Mesothelial cell of epicardium (in vitro differentiated cells): ENCODE measurements at regions not wholly inside any gene's neighbourhood (a gene's known extent, or its start where the extent isn't known, plus 50 kb on each side); places are given as distances from the start of the nearest gene placed in this dataset.

Experiments used
- DNase-seq, 2 experiments: peaks; one replicate each; pipeline ENCODE4 v3.0.0; 2021; ENCODE audit warnings: low spot score in 2 of 2; ENCODE audit not compliant: unreplicated experiment in 2 of 2
- H3K27ac Mint-ChIP-seq: 2 replicates; pipeline ENCODE4 v1.8.0; 2021; ENCODE audit warnings: mixed read lengths
- H3K27me3 Mint-ChIP-seq: 2 replicates; pipeline ENCODE4 v1.8.0; 2021; ENCODE audit warnings: low read depth, mixed read lengths
- H3K36me3 Mint-ChIP-seq: 2 replicates; pipeline ENCODE4 v1.8.0; 2021; ENCODE audit warnings: mixed read lengths
- H3K4me1 Mint-ChIP-seq: 2 replicates; pipeline ENCODE4 v1.8.0; 2021; ENCODE audit warnings: mixed read lengths
- H3K4me3 Mint-ChIP-seq: 2 replicates; pipeline ENCODE4 v1.8.0; 2021; ENCODE audit warnings: mild to moderate bottlenecking, moderate library complexity, mixed read lengths
- H3K9me3 Mint-ChIP-seq: 2 replicates; pipeline ENCODE4 v1.8.0; 2021; ENCODE audit warnings: mixed read lengths
- TF ChIP-seq, protein P1 (sequence below): fragments of 200-600 bp; sonication (generic); IDR thresholded peaks from one replicate; pipeline ENCODE4 v1.5.0; 2021; ENCODE audit warnings: antibody characterized with exemption; ENCODE audit not compliant: unreplicated experiment

DNA sequence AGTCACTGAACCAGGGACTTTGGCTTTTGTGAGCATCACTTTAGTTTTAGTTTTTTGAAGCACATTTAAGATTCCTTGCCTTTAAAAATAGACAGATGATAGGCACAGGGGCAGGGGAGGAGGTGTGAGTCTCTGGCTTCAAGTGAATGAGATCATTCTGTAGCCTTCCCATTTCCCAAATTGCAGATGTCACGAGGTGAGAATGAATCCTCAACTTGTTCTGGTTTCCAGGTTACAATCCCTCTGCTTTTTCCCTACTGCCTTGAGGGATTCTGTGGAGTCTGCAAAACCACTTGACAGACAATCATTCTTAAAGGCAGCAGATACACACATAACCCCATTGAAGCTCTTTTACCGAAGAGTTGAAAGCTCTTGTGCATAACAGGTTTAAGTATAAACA is 332.4 kb downstream of the DMAC1 start:
- Mint-ChIP-seq H3K36me3 (no peaks in the 10 kb centered on the region), H3K27ac (no peak overlapping the region), H3K4me1 (no peaks in the 10 kb centered on the region), H3K9me3 (no peaks in the 10 kb centered on the region), H3K27me3 (peaks cover 13% of the 10 kb centered on the region), H3K4me3 (no peak overlapping the region)
- TF ChIP-seq, protein P1, sequence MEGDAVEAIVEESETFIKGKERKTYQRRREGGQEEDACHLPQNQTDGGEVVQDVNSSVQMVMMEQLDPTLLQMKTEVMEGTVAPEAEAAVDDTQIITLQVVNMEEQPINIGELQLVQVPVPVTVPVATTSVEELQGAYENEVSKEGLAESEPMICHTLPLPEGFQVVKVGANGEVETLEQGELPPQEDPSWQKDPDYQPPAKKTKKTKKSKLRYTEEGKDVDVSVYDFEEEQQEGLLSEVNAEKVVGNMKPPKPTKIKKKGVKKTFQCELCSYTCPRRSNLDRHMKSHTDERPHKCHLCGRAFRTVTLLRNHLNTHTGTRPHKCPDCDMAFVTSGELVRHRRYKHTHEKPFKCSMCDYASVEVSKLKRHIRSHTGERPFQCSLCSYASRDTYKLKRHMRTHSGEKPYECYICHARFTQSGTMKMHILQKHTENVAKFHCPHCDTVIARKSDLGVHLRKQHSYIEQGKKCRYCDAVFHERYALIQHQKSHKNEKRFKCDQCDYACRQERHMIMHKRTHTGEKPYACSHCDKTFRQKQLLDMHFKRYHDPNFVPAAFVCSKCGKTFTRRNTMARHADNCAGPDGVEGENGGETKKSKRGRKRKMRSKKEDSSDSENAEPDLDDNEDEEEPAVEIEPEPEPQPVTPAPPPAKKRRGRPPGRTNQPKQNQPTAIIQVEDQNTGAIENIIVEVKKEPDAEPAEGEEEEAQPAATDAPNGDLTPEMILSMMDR = no peak
- DNase-seq = no peak

DNA sequence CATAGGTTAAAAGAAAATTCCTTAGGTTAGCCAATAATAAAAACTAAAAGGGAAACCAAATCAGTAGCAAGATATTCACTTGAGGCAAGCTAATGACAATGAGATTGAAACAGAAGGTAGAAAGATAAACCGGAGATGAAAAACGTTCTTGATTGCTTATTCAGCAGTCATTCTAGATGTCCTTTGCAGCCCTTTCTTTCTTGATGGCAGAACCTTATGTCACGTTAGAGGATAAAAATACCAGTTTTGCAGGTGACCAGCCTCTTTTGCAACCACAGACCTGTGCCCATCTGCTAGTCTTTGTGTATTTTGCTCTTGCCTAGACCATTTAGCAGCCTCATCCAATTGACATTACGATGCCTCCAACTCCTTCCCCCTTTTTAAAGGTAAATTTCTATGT is 337.8 kb downstream of the DMAC1 start:
- peaks cover 8% of the 10 kb centered on the region for H3K9me3 Mint-ChIP-seq
- DNase-seq = no peak
- H3K4me1 Mint-ChIP-seq = peaks cover 8% of the 10 kb centered on the region
- H3K36me3 Mint-ChIP-seq = no peaks in the 10 kb centered on the region
- peaks cover 12% of the 10 kb centered on the region for H3K27me3 Mint-ChIP-seq
- no peak overlapping the region for H3K27ac Mint-ChIP-seq
- H3K4me3 Mint-ChIP-seq = no peak overlapping the region
- TF ChIP-seq, protein P1 = no peak

DNA sequence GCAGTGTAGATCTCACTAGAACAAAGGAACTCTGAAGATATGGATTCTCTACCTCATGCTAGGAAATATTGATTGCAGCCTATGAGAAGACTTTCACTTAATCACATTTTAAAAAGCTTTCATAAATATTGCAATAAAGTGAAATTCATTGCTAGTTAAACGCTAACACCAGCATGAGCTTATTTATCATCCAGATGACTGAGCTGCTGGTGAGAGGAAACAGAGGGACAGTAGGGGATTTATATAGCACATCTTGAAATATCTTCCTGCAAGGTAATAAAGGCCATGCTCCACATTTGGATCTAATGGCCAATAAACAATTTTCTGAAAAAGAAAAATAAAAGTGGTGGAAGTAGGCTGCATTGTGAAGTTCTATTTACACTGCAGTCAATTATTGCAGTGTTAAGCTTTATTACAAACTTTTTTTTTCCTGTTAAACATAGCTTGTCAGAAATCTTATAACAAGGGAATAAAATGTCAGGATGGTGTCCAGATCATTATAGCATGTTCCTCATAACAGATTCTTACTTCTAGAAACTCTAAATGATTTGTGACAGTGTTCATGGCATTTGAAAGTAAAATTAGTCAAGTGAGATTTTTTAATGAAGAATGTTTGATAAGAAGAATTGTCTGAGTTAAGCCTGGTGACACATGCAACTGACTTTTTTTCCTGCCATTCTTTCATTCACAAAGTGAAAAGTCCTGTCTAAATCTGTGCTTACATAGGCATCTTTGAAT is 342.6 kb downstream of the DMAC1 start:
- no peaks in the 10 kb centered on the region for H3K27me3 Mint-ChIP-seq
- H3K36me3 Mint-ChIP-seq = no peaks in the 10 kb centered on the region
- TF ChIP-seq, protein P1 = no peak
- no peak overlapping the region for H3K4me3 Mint-ChIP-seq
- H3K4me1 Mint-ChIP-seq = peaks cover 21% of the 10 kb centered on the region
- peaks cover 14% of the 10 kb centered on the region for H3K9me3 Mint-ChIP-seq
- DNase-seq = no peak
- no peak overlapping the region for H3K27ac Mint-ChIP-seq

DNA sequence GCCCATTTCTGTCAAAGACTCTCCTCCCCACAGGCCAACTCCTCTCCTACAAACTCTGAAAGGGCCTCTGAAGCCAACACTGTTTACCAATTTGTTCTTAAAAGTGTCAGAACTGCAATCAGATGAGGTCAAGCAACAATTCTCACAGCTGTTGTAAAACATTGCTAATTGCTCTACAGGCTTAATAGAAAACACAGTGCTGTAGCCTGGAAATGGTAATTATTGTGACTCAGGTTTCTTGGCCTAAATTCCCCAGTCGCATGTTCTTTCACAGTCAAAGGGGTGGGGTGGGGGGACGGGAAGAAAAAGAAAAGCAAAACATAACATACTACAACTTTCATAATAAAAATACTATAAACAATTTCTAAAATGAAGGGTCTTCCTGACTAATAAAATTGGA is 343.2 kb downstream of the DMAC1 start:
- Mint-ChIP-seq H3K36me3 (no peaks in the 10 kb centered on the region), H3K9me3 (peaks cover 16% of the 10 kb centered on the region), H3K27me3 (no peaks in the 10 kb centered on the region), H3K4me3 (no peak overlapping the region), H3K4me1 (peaks cover 21% of the 10 kb centered on the region), H3K27ac (no peak overlapping the region)
- TF ChIP-seq, protein P1 = no peak
- DNase-seq = no peak

DNA sequence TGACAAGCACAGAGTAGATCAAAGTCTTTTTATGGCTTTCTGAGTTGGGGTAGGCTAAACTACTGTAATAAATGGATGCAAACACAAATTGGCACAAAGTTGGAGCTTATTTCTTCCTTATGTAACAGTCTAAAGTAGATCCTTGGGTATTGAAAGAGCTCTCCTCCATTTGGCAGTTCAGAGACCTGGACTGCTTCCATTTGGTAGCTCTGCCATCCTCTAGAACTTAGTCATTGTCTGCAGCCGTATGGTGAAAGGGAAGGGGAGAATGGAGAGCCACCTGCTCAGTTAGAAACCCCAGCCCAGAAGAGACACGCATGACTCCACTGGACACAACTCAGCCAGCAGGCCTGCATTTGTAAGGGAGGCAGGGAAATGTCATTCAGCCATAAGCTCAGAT is 345.0 kb downstream of the DMAC1 start:
- H3K27me3 Mint-ChIP-seq = no peaks in the 10 kb centered on the region
- H3K9me3 Mint-ChIP-seq = peaks cover 9% of the 10 kb centered on the region
- no peak overlapping the region for H3K27ac Mint-ChIP-seq
- TF ChIP-seq, protein P1 = no peak
- H3K4me1 Mint-ChIP-seq = peaks cover 26% of the 10 kb centered on the region
- no peak overlapping the region for H3K4me3 Mint-ChIP-seq
- H3K36me3 Mint-ChIP-seq = no peaks in the 10 kb centered on the region
- no peak for DNase-seq

DNA sequence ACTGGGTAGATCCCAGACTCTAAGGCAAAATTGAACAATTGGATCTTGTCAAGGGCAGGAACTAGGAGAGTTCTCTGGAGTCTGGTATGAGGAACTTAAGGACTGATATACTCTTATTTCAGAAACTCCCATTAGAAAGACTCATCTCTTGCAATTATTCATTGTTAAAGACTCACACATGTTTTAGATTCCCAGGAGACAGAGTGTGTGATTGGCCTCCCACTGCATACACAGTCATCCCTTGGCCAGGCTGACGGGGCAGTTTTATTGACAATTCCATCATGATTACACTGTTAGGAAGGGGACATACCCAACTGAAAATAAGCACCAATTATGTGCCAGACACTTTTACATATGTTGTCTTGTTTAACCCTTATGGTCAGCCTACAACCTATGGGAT is 347.2 kb downstream of the DMAC1 start:
- no peak overlapping the region for H3K27ac Mint-ChIP-seq
- no peaks in the 10 kb centered on the region for H3K36me3 Mint-ChIP-seq
- no peak overlapping the region for H3K4me3 Mint-ChIP-seq
- DNase-seq = no peak
- peaks cover 14% of the 10 kb centered on the region for H3K9me3 Mint-ChIP-seq
- TF ChIP-seq, protein P1 = no peak
- peaks cover 22% of the 10 kb centered on the region for H3K4me1 Mint-ChIP-seq
- H3K27me3 Mint-ChIP-seq = no peaks in the 10 kb centered on the region
